HepG2 (cell line): ENCODE measurements at regions not wholly inside any gene's neighbourhood (a gene's known extent, or its start where the extent isn't known, plus 50 kb on each side); places are given as distances from the start of the nearest gene placed in this dataset.

ENCODE experiments used
- SRSF1 ChIP-seq: fragments of 200-400 bp; formaldehyde crosslinking; optimal IDR thresholded peaks from 2 replicates; pipeline ENCODE3; 2017; ENCODE audit warnings: mild to moderate bottlenecking, low read depth, low read length, moderate library complexity
- ZNF292 ChIP-seq: sonication (generic); formaldehyde crosslinking; IDR thresholded peaks from 2 replicates; pipeline ENCODE4 v1.8.1; 2022; ENCODE audit warnings: mild to moderate bottlenecking, low read depth, missing genetic modification reagents, borderline replicate concordance
- TF ChIP-seq, protein P1 (sequence below), 2 experiments: sonication (generic) in 1 of 2; formaldehyde crosslinking in 1 of 2; IDR thresholded peaks; 2 replicates each; pipeline versions ENCODE4 v1.5.1 to v1.6.1; 2011 to 2020; ENCODE audit warnings: borderline replicate concordance in 1 of 2, low read depth in 1 of 2, low read length in 1 of 2, mild to moderate bottlenecking in 1 of 2, missing genetic modification reagents in 1 of 2, moderate library complexity in 1 of 2

GRCh38 chr9:117887941-117888340 lies 183.7 kb downstream of the TLR4 start:
- TF ChIP-seq SRSF1, result no peak
- TF ChIP-seq, protein P1, sequence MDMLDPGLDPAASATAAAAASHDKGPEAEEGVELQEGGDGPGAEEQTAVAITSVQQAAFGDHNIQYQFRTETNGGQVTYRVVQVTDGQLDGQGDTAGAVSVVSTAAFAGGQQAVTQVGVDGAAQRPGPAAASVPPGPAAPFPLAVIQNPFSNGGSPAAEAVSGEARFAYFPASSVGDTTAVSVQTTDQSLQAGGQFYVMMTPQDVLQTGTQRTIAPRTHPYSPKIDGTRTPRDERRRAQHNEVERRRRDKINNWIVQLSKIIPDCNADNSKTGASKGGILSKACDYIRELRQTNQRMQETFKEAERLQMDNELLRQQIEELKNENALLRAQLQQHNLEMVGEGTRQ (IDR thresholded peaks at IDR 0.05; ENCODE audit: low read depth, low read length), result no peak
- TF ChIP-seq, protein P1 (CRISPR knock-in tag; IDR thresholded peaks at IDR 0.05; ENCODE audit: borderline replicate concordance), result no peak
- TF ChIP-seq ZNF292, result no peak
